Pons (tissue), 1 donor: ENCODE measurements at regions not wholly inside any gene's neighbourhood (a gene's known extent, or its start where the extent isn't known, plus 50 kb on each side); places are given as distances from the start of the nearest gene placed in this dataset.

Experiments
- DNase-seq: peaks from one replicate; pipeline ENCODE4 v3.0.0-alpha.2; 2016; ENCODE audit warnings: low spot score

GRCh38 chr4:151606061-151606460 is 154.7 kb downstream of the GATB start:
- DNase-seq, result no peak

DNA sequence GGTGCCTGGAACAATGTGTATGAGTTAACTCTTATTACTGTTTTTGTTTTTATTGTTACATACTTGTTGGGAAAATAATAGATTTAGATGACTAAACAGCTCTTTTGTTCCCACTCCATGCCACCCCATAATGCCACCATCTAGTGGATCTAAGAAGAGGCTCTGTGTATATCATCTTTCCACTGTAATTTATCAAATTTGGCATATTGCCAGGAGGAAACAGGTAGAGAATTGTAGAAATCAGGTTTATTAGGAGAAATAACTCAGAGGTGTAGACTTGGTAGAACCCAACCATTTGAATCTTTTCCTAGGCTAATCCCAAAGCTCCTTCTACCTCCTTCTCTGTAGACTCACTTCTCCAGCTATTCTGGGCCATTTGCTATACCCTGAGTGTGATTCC is 150.6 kb downstream of the GATB start:
- DNase-seq, result no peak

DNA sequence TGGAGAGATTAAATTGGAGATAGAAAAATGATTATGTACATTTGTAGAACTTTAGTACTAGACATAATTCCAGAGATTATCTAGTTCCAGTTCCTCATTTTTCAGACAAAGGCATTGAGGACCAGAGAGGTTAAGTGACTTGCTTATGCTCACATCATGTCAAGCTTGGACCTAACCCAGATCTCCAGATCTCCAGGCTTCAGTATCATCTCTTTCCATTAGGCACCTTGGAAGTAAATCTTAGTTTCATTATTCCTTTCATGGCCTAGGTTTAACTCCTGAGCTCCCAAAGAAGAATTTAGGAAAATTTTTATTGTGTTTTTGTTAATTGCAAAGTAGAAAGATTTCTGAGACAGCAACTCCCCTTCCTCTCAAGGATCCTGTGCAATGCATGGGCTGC is 148.8 kb downstream of the GATB start:
- DNase-seq, result no peak

DNA sequence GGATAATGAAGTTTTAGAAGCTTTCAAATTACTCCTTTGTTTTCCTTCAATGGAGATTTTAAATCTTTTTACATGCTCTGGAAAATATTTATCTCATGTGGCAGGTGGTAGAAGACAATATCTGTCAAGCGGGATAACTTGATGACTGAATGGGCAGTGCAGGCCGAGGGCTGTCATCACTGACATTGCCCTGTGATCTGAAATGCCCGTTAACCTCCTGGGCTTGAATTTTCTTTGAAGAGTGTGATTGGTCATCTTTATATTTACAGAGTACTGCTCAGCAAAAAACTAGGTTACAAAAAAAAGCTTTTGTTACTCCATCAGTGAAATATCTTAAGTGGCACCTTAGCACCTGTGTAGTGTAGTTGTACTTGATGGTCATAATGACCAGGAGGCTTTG is 147.5 kb downstream of the GATB start:
- DNase-seq, result no peak

GRCh38 chr4:151614561-151614960 is 146.2 kb downstream of the GATB start:
- DNase-seq, result no peak

GRCh38 chr4:151618858-151619257 is 141.9 kb downstream of the GATB start:
- DNase-seq, result no peak

GRCh38 chr4:151620066-151620465 is 140.7 kb downstream of the GATB start:
- DNase-seq, result no peak
